Keratinocyte (primary cell): ENCODE measurements at regions not wholly inside any gene's neighbourhood (a gene's known extent, or its start where the extent isn't known, plus 50 kb on each side); places are given as distances from the start of the nearest gene placed in this dataset.

Experiments used
- DNase-seq: peaks from one replicate; pipeline ENCODE4 v3.0.0-alpha.2; 2011; ENCODE audit warnings: low read depth, missing footprints, low spot score
- FAIRE-seq: peaks from 2 replicates; lab custom pipeline; 2011; peaks lifted over from hg19 to GRCh38; lab: Jason Lieb, UNC
- H2AFZ ChIP-seq: 2 replicates; pipeline ENCODE4 v1.6.0; 2012; ENCODE audit warnings: low read length, control low read depth, inconsistent platforms; ENCODE audit not compliant: control insufficient read depth
- H3K27ac ChIP-seq: 2 replicates; pipeline ENCODE4 v1.5.1; 2011; ENCODE audit warnings: low read length; ENCODE audit not compliant: control insufficient read depth, insufficient read depth
- H3K27me3 ChIP-seq: 3 replicates; pipeline ENCODE4 v1.6.0; 2011; ENCODE audit warnings: low read length; ENCODE audit not compliant: control insufficient read depth, insufficient read depth; ENCODE audit errors: extremely low read depth
- H3K36me3 ChIP-seq, 2 experiments: 2 replicates in 1 of 2; 3 replicates in 1 of 2; pipeline ENCODE4 v1.5.1; 2011; ENCODE audit warnings: low read length in 2 of 2, mild to moderate bottlenecking in 1 of 2; ENCODE audit not compliant: control insufficient read depth in 2 of 2, insufficient read depth in 2 of 2; ENCODE audit errors: extremely low read depth in 1 of 2
- H3K4me1 ChIP-seq: 3 replicates; pipeline ENCODE4 v1.5.1; 2011; ENCODE audit warnings: low read length; ENCODE audit not compliant: control insufficient read depth, insufficient read depth; ENCODE audit errors: extremely low read depth
- H3K4me2 ChIP-seq: 3 replicates; pipeline ENCODE4 v1.6.0; 2011; ENCODE audit warnings: low read depth, low read length; ENCODE audit not compliant: control insufficient read depth, insufficient read depth; ENCODE audit errors: extremely low read depth
- H3K4me3 ChIP-seq, 3 experiments: fragments of 200-600 bp in 1 of 3; sonication (generic) in 1 of 3; 2 replicates in 2 of 3; 3 replicates in 1 of 3; pipeline ENCODE4 v1.5.1; 2011 to 2016; ENCODE audit warnings: low read length in 3 of 3, mild to moderate bottlenecking in 3 of 3, control low read depth in 2 of 3, inconsistent platforms in 1 of 3, low read depth in 1 of 3, mixed read lengths in 1 of 3, mixed run types in 1 of 3, moderate library complexity in 1 of 3; ENCODE audit not compliant: control insufficient read depth in 2 of 3, insufficient read depth in 2 of 3; ENCODE audit errors: extremely low read depth in 1 of 3
- H3K79me2 ChIP-seq: 2 replicates; pipeline ENCODE4 v1.6.0; 2012; ENCODE audit warnings: low read length; ENCODE audit not compliant: control insufficient read depth, insufficient read depth
- H3K9ac ChIP-seq: 3 replicates; pipeline ENCODE4 v1.6.0; 2011; ENCODE audit warnings: low read length; ENCODE audit not compliant: control insufficient read depth, insufficient read depth; ENCODE audit errors: extremely low read depth
- H3K9me1 ChIP-seq: 3 replicates; pipeline ENCODE4 v1.6.0; 2011; ENCODE audit warnings: low read length; ENCODE audit not compliant: control insufficient read depth, insufficient read depth; ENCODE audit errors: extremely low read depth
- H3K9me3 ChIP-seq: 2 replicates; pipeline ENCODE4 v1.5.1; 2012; ENCODE audit warnings: low read depth, low read length; ENCODE audit not compliant: control insufficient read depth
- H4K20me1 ChIP-seq: 3 replicates; pipeline ENCODE4 v1.6.0; 2011; ENCODE audit warnings: low read length; ENCODE audit not compliant: control insufficient read depth, insufficient read depth; ENCODE audit errors: extremely low read depth
- EZH2 ChIP-seq: IDR thresholded peaks from one replicate; pipeline ENCODE4 v1.6.1; 2012; ENCODE audit warnings: inconsistent platforms, mild to moderate bottlenecking, low read length, moderate library complexity
- dilution Hi-C: fragments of 300-500 bp; cut with MboI; formaldehyde crosslinking; loops from one replicate; pipeline ENCODE4 v1.7.0; 2020; ENCODE audit warnings: low sequenced_read_pairs; ENCODE audit not compliant: extremely low pct_ligation_motif_present
- TF ChIP-seq, protein P1 (sequence below), 3 experiments: IDR thresholded peaks in 1 of 3; conservative IDR thresholded peaks in 1 of 3; optimal IDR thresholded peaks in 1 of 3; 2 replicates in 2 of 3; 3 replicates in 1 of 3; pipeline versions ENCODE3 to v1.5.1; 2011; ENCODE audit warnings: low read length in 3 of 3, mild to moderate bottlenecking in 3 of 3, moderate library complexity in 2 of 3, control low read depth in 1 of 3, inconsistent platforms in 1 of 3; ENCODE audit not compliant: insufficient read depth in 2 of 3; ENCODE audit errors: extremely low read depth in 1 of 3

DNA sequence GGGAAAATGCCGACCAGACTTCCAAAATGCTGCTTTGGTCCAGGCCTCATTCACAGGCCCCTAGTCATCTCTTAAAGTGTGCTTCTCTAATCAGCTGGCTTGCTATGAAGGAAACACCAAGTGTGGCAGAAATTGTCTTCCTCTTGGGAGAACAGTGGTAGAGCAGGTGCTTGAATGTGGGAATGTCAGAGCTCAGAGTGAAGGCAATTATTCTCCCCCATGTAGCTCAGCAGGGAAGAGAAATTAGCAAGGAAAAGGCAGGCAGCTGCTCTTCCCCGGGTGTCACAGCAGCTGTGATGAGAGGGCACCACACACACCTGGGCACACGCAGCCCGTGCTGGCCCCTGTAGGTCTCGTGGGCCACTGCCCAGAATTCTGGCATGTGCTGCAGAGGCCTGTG is 358.5 kb downstream of the WDR72 start:
- DNase-seq (no peak), FAIRE-seq (no peak)
- Histone ChIP-seq H4K20me1 (no peaks in the 10 kb centered on the region), H3K4me2 (no peak overlapping the region), H3K4me1 (no peaks in the 10 kb centered on the region), H2AFZ (no peak overlapping the region), H3K9me1 (no peaks in the 10 kb centered on the region), H3K36me3 (no peaks in the 10 kb centered on the region), H3K79me2 (no peaks in the 10 kb centered on the region), H3K9me3 (no peaks in the 10 kb centered on the region), H3K27ac (no peak overlapping the region), H3K4me3 (no peak overlapping the region), H3K9ac (no peak overlapping the region), H3K27me3 (no peaks in the 10 kb centered on the region)
- dilution Hi-C loops = no loop called here
- TF ChIP-seq EZH2 = no peak
- TF ChIP-seq, protein P1, sequence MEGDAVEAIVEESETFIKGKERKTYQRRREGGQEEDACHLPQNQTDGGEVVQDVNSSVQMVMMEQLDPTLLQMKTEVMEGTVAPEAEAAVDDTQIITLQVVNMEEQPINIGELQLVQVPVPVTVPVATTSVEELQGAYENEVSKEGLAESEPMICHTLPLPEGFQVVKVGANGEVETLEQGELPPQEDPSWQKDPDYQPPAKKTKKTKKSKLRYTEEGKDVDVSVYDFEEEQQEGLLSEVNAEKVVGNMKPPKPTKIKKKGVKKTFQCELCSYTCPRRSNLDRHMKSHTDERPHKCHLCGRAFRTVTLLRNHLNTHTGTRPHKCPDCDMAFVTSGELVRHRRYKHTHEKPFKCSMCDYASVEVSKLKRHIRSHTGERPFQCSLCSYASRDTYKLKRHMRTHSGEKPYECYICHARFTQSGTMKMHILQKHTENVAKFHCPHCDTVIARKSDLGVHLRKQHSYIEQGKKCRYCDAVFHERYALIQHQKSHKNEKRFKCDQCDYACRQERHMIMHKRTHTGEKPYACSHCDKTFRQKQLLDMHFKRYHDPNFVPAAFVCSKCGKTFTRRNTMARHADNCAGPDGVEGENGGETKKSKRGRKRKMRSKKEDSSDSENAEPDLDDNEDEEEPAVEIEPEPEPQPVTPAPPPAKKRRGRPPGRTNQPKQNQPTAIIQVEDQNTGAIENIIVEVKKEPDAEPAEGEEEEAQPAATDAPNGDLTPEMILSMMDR (optimal IDR thresholded peaks at IDR 0.05 in 1 of 3, IDR thresholded peaks at IDR 0.05 in 1 of 3, conservative IDR thresholded peaks at IDR 0.05 in 1 of 3; ENCODE audit: extremely low read depth in 1 of 3, insufficient read depth in 2 of 3, low read length in 3 of 3) = no peak

DNA sequence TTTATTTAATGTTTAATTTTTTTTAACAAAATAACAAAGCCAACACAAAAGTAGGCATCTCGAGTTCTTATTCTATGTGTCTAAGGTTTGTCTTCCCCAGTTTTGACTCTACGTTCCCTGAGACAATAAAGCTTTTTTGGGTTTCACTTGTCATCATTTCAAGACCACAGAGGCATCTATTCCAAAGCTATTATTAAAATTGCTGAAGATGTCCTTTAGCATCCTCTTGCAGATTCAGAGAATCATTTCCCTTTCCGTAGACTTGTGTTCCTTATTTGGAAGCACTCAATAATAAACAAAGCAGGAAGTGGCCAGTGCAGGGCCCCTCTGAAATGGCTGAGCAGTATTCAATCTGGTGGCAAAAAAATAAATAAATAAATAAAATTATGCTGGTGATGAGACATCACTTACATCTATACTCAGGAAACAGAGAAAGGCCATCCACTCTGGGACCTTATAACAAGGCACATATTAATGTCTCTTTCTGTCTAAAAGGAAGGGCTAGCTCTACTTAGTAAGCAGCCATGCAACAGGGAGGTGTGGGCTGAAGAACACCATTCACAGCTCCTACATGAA is 362.3 kb downstream of the WDR72 start:
- no peak overlapping the region for H3K4me2 ChIP-seq
- H3K36me3 ChIP-seq = no peaks in the 10 kb centered on the region
- dilution Hi-C loops = no loop called here
- H4K20me1 ChIP-seq = no peaks in the 10 kb centered on the region
- FAIRE-seq (no peak), DNase-seq (no peak)
- no peak overlapping the region for H3K4me3 ChIP-seq
- no peaks in the 10 kb centered on the region for H3K9me3 ChIP-seq
- no peak overlapping the region for H2AFZ ChIP-seq
- TF ChIP-seq EZH2 = no peak
- TF ChIP-seq, protein P1 (optimal IDR thresholded peaks at IDR 0.05 in 1 of 3, IDR thresholded peaks at IDR 0.05 in 1 of 3, conservative IDR thresholded peaks at IDR 0.05 in 1 of 3; ENCODE audit: extremely low read depth in 1 of 3, insufficient read depth in 2 of 3, low read length in 3 of 3) = no peak
- H3K27ac ChIP-seq = no peak overlapping the region
- H3K4me1 ChIP-seq = no peaks in the 10 kb centered on the region
- H3K9ac ChIP-seq = no peak overlapping the region
- H3K27me3 ChIP-seq = no peaks in the 10 kb centered on the region
- no peaks in the 10 kb centered on the region for H3K79me2 ChIP-seq
- no peaks in the 10 kb centered on the region for H3K9me1 ChIP-seq
